SK-N-SH (cell line): ENCODE measurements at regions not wholly inside any gene's neighbourhood (a gene's known extent, or its start where the extent isn't known, plus 50 kb on each side); places are given as distances from the start of the nearest gene placed in this dataset.

Experiments
- CTCF ChIA-PET: fragments of 300-600, 350-600 bp; formaldehyde crosslinking; extraction: SDS; loops from one replicate; lab custom pipeline; 2021; lab: Yijun Ruan, JAX
- POLR2A ChIA-PET: fragments of 350-600 bp; sonication (Branson Sonifier 250); formaldehyde crosslinking; extraction: SDS; loops from one replicate; lab custom pipeline; 2020; ENCODE audit warnings: antibody characterized with exemption, inconsistent platforms; lab: Yijun Ruan, JAX
- DNase-seq: peaks from one replicate; pipeline ENCODE4 v3.0.0; 2012
- H2AFZ ChIP-seq: fragments of 200-600 bp; sonication (generic); 2 replicates; pipeline ENCODE4 v1.8.1; 2016; ENCODE audit warnings: antibody characterized with exemption, mild to moderate bottlenecking, low read depth
- H3F3A ChIP-seq: fragments of 200-600 bp; sonication (generic); replicated peaks from 2 replicates; pipeline ENCODE3; 2016; ENCODE audit warnings: antibody characterized with exemption, mild to moderate bottlenecking; ENCODE audit not compliant: insufficient read depth
- H3K27ac ChIP-seq, 2 experiments: fragments of 200-500 bp in 1 of 2; fragments of 200-600 bp in 1 of 2; sonication (Bioruptor generic) in 1 of 2; sonication (generic), shearing (Covaris generic) in 1 of 2; 2 replicates each; pipeline versions ENCODE4 v1.5.1 to v1.6.1; 2014 to 2016; ENCODE audit warnings: low read depth in 2 of 2, inconsistent platforms in 1 of 2, low read length in 1 of 2, mild to moderate bottlenecking in 1 of 2, mixed read lengths in 1 of 2
- H3K27me3 ChIP-seq: fragments of 200-600 bp; sonication (generic), shearing (Covaris generic); 2 replicates; pipeline ENCODE4 v1.6.1; 2016; ENCODE audit warnings: mixed run types; ENCODE audit not compliant: insufficient read depth
- H3K36me3 ChIP-seq, 2 experiments: fragments of 200-500 bp in 1 of 2; fragments of 200-600 bp in 1 of 2; sonication (Bioruptor generic) in 1 of 2; sonication (generic) in 1 of 2; replicated peaks in 1 of 2; 2 replicates each; pipeline versions ENCODE3 to v1.5.1; 2014 to 2016; ENCODE audit warnings: low read length in 1 of 2, mild to moderate bottlenecking in 1 of 2; ENCODE audit not compliant: insufficient read depth in 2 of 2, control insufficient read depth in 1 of 2
- H3K4me1 ChIP-seq, 2 experiments: fragments of 200-500 bp in 1 of 2; fragments of 200-600 bp in 1 of 2; sonication (Bioruptor generic) in 1 of 2; sonication (generic), shearing (Covaris generic) in 1 of 2; 2 replicates each; pipeline versions ENCODE4 v1.5.1 to v1.6.1; 2014 to 2016; ENCODE audit warnings: low read depth in 1 of 2, low read length in 1 of 2, mixed run types in 1 of 2; ENCODE audit not compliant: insufficient read depth in 2 of 2, control insufficient read depth in 1 of 2
- H3K4me2 ChIP-seq: fragments of 200-600 bp; sonication (generic), shearing (Covaris generic); 2 replicates; pipeline ENCODE4 v1.6.1; 2017; ENCODE audit warnings: mixed run types
- H3K4me3 ChIP-seq, 2 experiments: fragments of 200-500 bp in 1 of 2; fragments of 200-600 bp in 1 of 2; sonication (Bioruptor generic) in 1 of 2; sonication (generic), shearing (Covaris generic) in 1 of 2; 2 replicates each; pipeline versions ENCODE4 v1.5.1 to v1.8.1; 2014 to 2016; ENCODE audit warnings: low read depth in 2 of 2, inconsistent platforms in 1 of 2, low read length in 1 of 2, mild to moderate bottlenecking in 1 of 2, mixed read lengths in 1 of 2, moderate library complexity in 1 of 2
- H3K79me2 ChIP-seq: fragments of 200-600 bp; sonication (generic); 2 replicates; pipeline ENCODE4 v1.8.1; 2017; ENCODE audit warnings: mild to moderate bottlenecking; ENCODE audit not compliant: insufficient read depth
- H3K9ac ChIP-seq: fragments of 200-600 bp; sonication (generic); 2 replicates; pipeline ENCODE4 v1.6.1; 2017; ENCODE audit warnings: mixed run types
- H3K9me2 ChIP-seq: fragments of 200-600 bp; sonication (generic); 2 replicates; pipeline ENCODE4 v1.6.1; 2017; ENCODE audit warnings: mixed run types
- H3K9me3 ChIP-seq: fragments of 200-600 bp; sonication (generic); 2 replicates; pipeline ENCODE4 v1.6.1; 2017; ENCODE audit warnings: mixed run types, mild to moderate bottlenecking, moderate library complexity
- H4K20me1 ChIP-seq: fragments of 200-600 bp; sonication (generic); 2 replicates; pipeline ENCODE4 v1.6.1; 2017; ENCODE audit warnings: mild to moderate bottlenecking, mixed run types; ENCODE audit not compliant: insufficient read depth
- GABPA ChIP-seq: IDR thresholded peaks from 2 replicates; pipeline ENCODE4 v1.4.0; 2012; ENCODE audit warnings: low read depth, mild to moderate bottlenecking
- GATA2 ChIP-seq: sonication (generic); formaldehyde crosslinking; IDR thresholded peaks from 2 replicates; pipeline ENCODE4 v1.5.0; 2020; ENCODE audit warnings: mild to moderate bottlenecking, missing genetic modification reagents
- MEF2A ChIP-seq: IDR thresholded peaks from 2 replicates; pipeline ENCODE4 v1.4.0; 2012; ENCODE audit warnings: low read depth, borderline replicate concordance
- MXI1 ChIP-seq: IDR thresholded peaks from 2 replicates; pipeline ENCODE4 v1.6.1; 2012; ENCODE audit warnings: mild to moderate bottlenecking, low read depth, low read length, improper control_type of control experiment
- PBX3 ChIP-seq: IDR thresholded peaks from 2 replicates; pipeline ENCODE4; 2012
- POLR2AphosphoS5 ChIP-seq: IDR thresholded peaks from 2 replicates; pipeline ENCODE4 v1.6.1; 2012; ENCODE audit warnings: low read depth, low read length
- RAD21 ChIP-seq: IDR thresholded peaks from 2 replicates; pipeline ENCODE4 v1.6.1; 2012; ENCODE audit warnings: mild to moderate bottlenecking, low read length
- RFX5 ChIP-seq: IDR thresholded peaks from 2 replicates; pipeline ENCODE4 v1.6.1; 2012; ENCODE audit warnings: mild to moderate bottlenecking, improper control_type of control experiment, low read length
- RXRA ChIP-seq: IDR thresholded peaks from 2 replicates; pipeline ENCODE4 v1.4.0; 2012; ENCODE audit warnings: low read depth, mild to moderate bottlenecking, borderline replicate concordance
- USF2 ChIP-seq: fragments of 150-350 bp; IDR thresholded peaks from 2 replicates; pipeline ENCODE4 v1.6.1; 2017; ENCODE audit warnings: antibody characterized with exemption, low read length, low read depth, borderline replicate concordance
- WGBS: methylation state at CpG from one replicate; pipeline ENCODE4 v1.1.6; 2017; ENCODE audit warnings: low lambda C conversion rate; 5-methylcytosine and 5-hydroxymethylcytosine counted together
- TF ChIP-seq, protein P1 (sequence below): IDR thresholded peaks from 2 replicates; pipeline ENCODE4 v1.4.0; 2012; ENCODE audit warnings: low read depth
- TF ChIP-seq, protein P2 (sequence below): IDR thresholded peaks from 2 replicates; pipeline ENCODE4 v1.4.0; 2012; ENCODE audit warnings: low read depth, borderline replicate concordance
- TF ChIP-seq, protein P3 (sequence below): IDR thresholded peaks from 2 replicates; pipeline ENCODE4 v1.6.1; 2012; ENCODE audit warnings: mild to moderate bottlenecking, low read depth, low read length, moderate library complexity

GRCh38 chr17:5640726-5641125 lies 56.4 kb upstream of the NLRP1 start (continued):
- TF ChIP-seq GABPA (no peak), RFX5 (no peak)

GRCh38 chr17:5642752-5643151 lies 58.4 kb upstream of the NLRP1 start:
- Histone ChIP-seq H4K20me1 (no peaks in the 10 kb centered on the region), H3K27me3 (peaks cover 22% of the 10 kb centered on the region; the same call in 1 of the 2 replicates), H3K79me2 (no peaks in the 10 kb centered on the region), H3K9me2 (no peaks in the 10 kb centered on the region), H3F3A (no peaks in the 10 kb centered on the region), H3K4me1 (no peaks in the 10 kb centered on the region), H3K4me2 (no peak overlapping the region), H3K36me3 (no peaks in the 10 kb centered on the region), H2AFZ (no peak overlapping the region), H3K27ac (no peak overlapping the region), H3K9me3 (no peaks in the 10 kb centered on the region), H3K9ac (no peak overlapping the region), H3K4me3 (no peak overlapping the region)
- WGBS = 35% methylated on average over 4 of the region's 4 CpGs
- TF ChIP-seq, protein P1, sequence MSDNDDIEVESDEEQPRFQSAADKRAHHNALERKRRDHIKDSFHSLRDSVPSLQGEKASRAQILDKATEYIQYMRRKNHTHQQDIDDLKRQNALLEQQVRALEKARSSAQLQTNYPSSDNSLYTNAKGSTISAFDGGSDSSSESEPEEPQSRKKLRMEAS = no peak
- no peak for TF ChIP-seq MXI1
- TF ChIP-seq RAD21 = no peak
- TF ChIP-seq GATA2 (CRISPR knock-in tag) = no peak
- TF ChIP-seq, protein P2, sequence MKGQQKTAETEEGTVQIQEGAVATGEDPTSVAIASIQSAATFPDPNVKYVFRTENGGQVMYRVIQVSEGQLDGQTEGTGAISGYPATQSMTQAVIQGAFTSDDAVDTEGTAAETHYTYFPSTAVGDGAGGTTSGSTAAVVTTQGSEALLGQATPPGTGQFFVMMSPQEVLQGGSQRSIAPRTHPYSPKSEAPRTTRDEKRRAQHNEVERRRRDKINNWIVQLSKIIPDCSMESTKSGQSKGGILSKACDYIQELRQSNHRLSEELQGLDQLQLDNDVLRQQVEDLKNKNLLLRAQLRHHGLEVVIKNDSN = no peak
- TF ChIP-seq POLR2AphosphoS5 = no peak
- ChIA-PET POLR2A (no interaction called here), CTCF (no interaction called here)
- no peak for DNase-seq

GRCh38 chr17:5644065-5644464 lies 59.8 kb upstream of the NLRP1 start:
- CTCF ChIA-PET = interaction anchor here (1.3 kb wide), 1 partner anchor 63 kb away, joined by 3 read pairs; no protein-coding TSS in a partner anchor
- 11% methylated on average over 3 of the region's 3 CpGs for WGBS

More at GRCh38 chr17:5644065-5644464, 59.8 kb upstream of the NLRP1 start:
- H3K4me3 ChIP-seq = no peak overlapping the region
- H3K4me1 ChIP-seq = no peaks in the 10 kb centered on the region
- no peak overlapping the region for H3K4me2 ChIP-seq
- peaks cover 22% of the 10 kb centered on the region; the same call in 1 of the 2 replicates for H3K27me3 ChIP-seq
- TF ChIP-seq, protein P1 = no peak
- TF ChIP-seq, protein P3, sequence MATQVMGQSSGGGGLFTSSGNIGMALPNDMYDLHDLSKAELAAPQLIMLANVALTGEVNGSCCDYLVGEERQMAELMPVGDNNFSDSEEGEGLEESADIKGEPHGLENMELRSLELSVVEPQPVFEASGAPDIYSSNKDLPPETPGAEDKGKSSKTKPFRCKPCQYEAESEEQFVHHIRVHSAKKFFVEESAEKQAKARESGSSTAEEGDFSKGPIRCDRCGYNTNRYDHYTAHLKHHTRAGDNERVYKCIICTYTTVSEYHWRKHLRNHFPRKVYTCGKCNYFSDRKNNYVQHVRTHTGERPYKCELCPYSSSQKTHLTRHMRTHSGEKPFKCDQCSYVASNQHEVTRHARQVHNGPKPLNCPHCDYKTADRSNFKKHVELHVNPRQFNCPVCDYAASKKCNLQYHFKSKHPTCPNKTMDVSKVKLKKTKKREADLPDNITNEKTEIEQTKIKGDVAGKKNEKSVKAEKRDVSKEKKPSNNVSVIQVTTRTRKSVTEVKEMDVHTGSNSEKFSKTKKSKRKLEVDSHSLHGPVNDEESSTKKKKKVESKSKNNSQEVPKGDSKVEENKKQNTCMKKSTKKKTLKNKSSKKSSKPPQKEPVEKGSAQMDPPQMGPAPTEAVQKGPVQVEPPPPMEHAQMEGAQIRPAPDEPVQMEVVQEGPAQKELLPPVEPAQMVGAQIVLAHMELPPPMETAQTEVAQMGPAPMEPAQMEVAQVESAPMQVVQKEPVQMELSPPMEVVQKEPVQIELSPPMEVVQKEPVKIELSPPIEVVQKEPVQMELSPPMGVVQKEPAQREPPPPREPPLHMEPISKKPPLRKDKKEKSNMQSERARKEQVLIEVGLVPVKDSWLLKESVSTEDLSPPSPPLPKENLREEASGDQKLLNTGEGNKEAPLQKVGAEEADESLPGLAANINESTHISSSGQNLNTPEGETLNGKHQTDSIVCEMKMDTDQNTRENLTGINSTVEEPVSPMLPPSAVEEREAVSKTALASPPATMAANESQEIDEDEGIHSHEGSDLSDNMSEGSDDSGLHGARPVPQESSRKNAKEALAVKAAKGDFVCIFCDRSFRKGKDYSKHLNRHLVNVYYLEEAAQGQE = no peak
- TF ChIP-seq GATA2 (CRISPR knock-in tag) (no peak), USF2 (no peak), MXI1 (no peak), RXRA (no peak), POLR2AphosphoS5 (no peak), PBX3 (no peak), MEF2A (no peak)
- H3K79me2 ChIP-seq = no peaks in the 10 kb centered on the region
- H3K9me3 ChIP-seq = no peaks in the 10 kb centered on the region
- H3K36me3 ChIP-seq = no peaks in the 10 kb centered on the region
- no peak overlapping the region for H2AFZ ChIP-seq
- H3K9ac ChIP-seq = no peak overlapping the region
- no peak for DNase-seq
- no peak overlapping the region for H3K27ac ChIP-seq
- H3K9me2 ChIP-seq = no peaks in the 10 kb centered on the region
- POLR2A ChIA-PET = no interaction called here
- H4K20me1 ChIP-seq = no peaks in the 10 kb centered on the region
- no peaks in the 10 kb centered on the region for H3F3A ChIP-seq
